CD14-positive monocyte (primary cell): ENCODE measurements at regions not wholly inside any gene's neighbourhood (a gene's known extent, or its start where the extent isn't known, plus 50 kb on each side); places are given as distances from the start of the nearest gene placed in this dataset.
A peak's percentile ranks its signal among the peaks of the same experiment; 100 is the strongest.

Experiments
- DNase-seq, 3 donors: peaks; one replicate each; pipeline ENCODE4 v3.0.0-alpha.2; 2011 to 2022
- H2AFZ ChIP-seq: 2 replicates; pipeline ENCODE4 v1.6.0; 2012; ENCODE audit warnings: mild to moderate bottlenecking, low read depth, low read length, inconsistent platforms; ENCODE audit not compliant: insufficient read depth, poor library complexity, severe bottlenecking
- H3K27ac ChIP-seq, 2 donors: 1 replicate in 1 of 2; 2 replicates in 1 of 2; pipeline ENCODE4 v1.5.1; 2012 to 2013; ENCODE audit warnings: low read length in 2 of 2, control low read depth in 1 of 2, inconsistent platforms in 1 of 2, low read depth in 1 of 2, mild to moderate bottlenecking in 1 of 2
- H3K27me3 ChIP-seq, 2 donors: one replicate each; pipeline versions ENCODE4 v1.6.0 to v1.6.1; 2011 to 2013; ENCODE audit warnings: low read length in 2 of 2; ENCODE audit not compliant: control insufficient read depth in 2 of 2, insufficient read depth in 2 of 2
- H3K36me3 ChIP-seq, 2 donors: replicated peaks in 1 of 2; 1 replicate in 1 of 2; 2 replicates in 1 of 2; pipeline versions ENCODE4 v1.5.1 to v1.6.1; 2012 to 2013; ENCODE audit warnings: low read length in 2 of 2, control low read depth in 1 of 2, inconsistent platforms in 1 of 2, mild to moderate bottlenecking in 1 of 2; ENCODE audit not compliant: insufficient read depth in 2 of 2, control insufficient read depth in 1 of 2
- H3K4me1 ChIP-seq, 2 donors: 1 replicate in 1 of 2; 2 replicates in 1 of 2; pipeline versions ENCODE4 v1.5.1 to v1.6.1; 2012 to 2013; ENCODE audit warnings: low read length in 2 of 2, control low read depth in 1 of 2, inconsistent platforms in 1 of 2, mild to moderate bottlenecking in 1 of 2, moderate library complexity in 1 of 2; ENCODE audit not compliant: insufficient read depth in 2 of 2, control insufficient read depth in 1 of 2
- H3K4me2 ChIP-seq: replicated peaks from 2 replicates; pipeline ENCODE3; 2012; ENCODE audit warnings: low read length, moderate library complexity, mild to moderate bottlenecking; ENCODE audit not compliant: poor library complexity, severe bottlenecking; ENCODE audit errors: extremely low read depth
- H3K4me3 ChIP-seq, 3 experiments: fragments of 200-600 bp in 1 of 3; sonication (generic) in 1 of 3; replicated peaks in 1 of 3; 1 replicate in 2 of 3; 2 replicates in 1 of 3; pipeline ENCODE4 v1.5.1; 2011 to 2013; ENCODE audit warnings: low read length in 3 of 3, mild to moderate bottlenecking in 3 of 3, control low read depth in 2 of 3, low read depth in 2 of 3, inconsistent platforms in 1 of 3, moderate library complexity in 1 of 3
- H3K79me2 ChIP-seq: 2 replicates; pipeline ENCODE4 v1.6.0; 2012; ENCODE audit warnings: mild to moderate bottlenecking, control low read depth, inconsistent platforms, low read length, moderate library complexity; ENCODE audit not compliant: insufficient read depth
- H3K9ac ChIP-seq: 2 replicates; pipeline ENCODE4 v1.6.0; 2017; ENCODE audit warnings: low read length, mild to moderate bottlenecking; ENCODE audit not compliant: insufficient read depth, poor library complexity, severe bottlenecking
- H3K9me3 ChIP-seq, 2 donors: replicated peaks in 1 of 2; 1 replicate in 1 of 2; 2 replicates in 1 of 2; pipeline versions ENCODE4 v1.5.1 to v1.6.1; 2012 to 2013; ENCODE audit warnings: low read length in 2 of 2, control low read depth in 1 of 2; ENCODE audit not compliant: control insufficient read depth in 1 of 2, insufficient read depth in 1 of 2
- H4K20me1 ChIP-seq: 2 replicates; pipeline ENCODE4 v1.6.0; 2012; ENCODE audit warnings: mild to moderate bottlenecking, low read length, control low read depth, moderate library complexity; ENCODE audit not compliant: insufficient read depth
- H3K27ac Mint-ChIP-seq, 7 donors: one replicate each; pipeline ENCODE4 v1.8.0; 2020; ENCODE audit warnings: mild to moderate bottlenecking in 7 of 7, mixed read lengths in 7 of 7, moderate library complexity in 6 of 7, inconsistent platforms in 2 of 7
- H3K27me3 Mint-ChIP-seq, 3 donors: one replicate each; pipeline ENCODE4 v1.8.0; 2021 to 2022; ENCODE audit warnings: low read depth in 3 of 3, mild to moderate bottlenecking in 3 of 3, mixed read lengths in 3 of 3, moderate library complexity in 3 of 3, inconsistent platforms in 1 of 3
- H3K36me3 Mint-ChIP-seq, 2 donors: one replicate each; pipeline ENCODE4 v1.8.0; 2020; ENCODE audit warnings: mixed read lengths in 2 of 2, inconsistent platforms in 1 of 2, mild to moderate bottlenecking in 1 of 2
- H3K4me1 Mint-ChIP-seq: one replicate; pipeline ENCODE4 v1.8.0; 2020; ENCODE audit warnings: mild to moderate bottlenecking, mixed read lengths
- H3K4me3 Mint-ChIP-seq, 2 donors: one replicate each; pipeline ENCODE4 v1.8.0; 2020; ENCODE audit warnings: mild to moderate bottlenecking in 2 of 2, mixed read lengths in 2 of 2, moderate library complexity in 1 of 2
- H3K9me3 Mint-ChIP-seq, 7 donors: one replicate each; pipeline ENCODE4 v1.8.0; 2020 to 2022; ENCODE audit warnings: mixed read lengths in 7 of 7, mild to moderate bottlenecking in 6 of 7, moderate library complexity in 6 of 7, inconsistent platforms in 2 of 7
- CTCF ChIP-seq: fragments of 200-600 bp; IDR thresholded peaks from one replicate; pipeline ENCODE4 v1.8.0; 2022; ENCODE audit warnings: antibody characterized with exemption, mild to moderate bottlenecking
- WGBS: methylation state at CpG from one replicate; pipeline ENCODE4 v1.1.5; 2013; ENCODE audit warnings: missing lambda C conversion rate; ENCODE audit not compliant: insufficient coverage; 5-methylcytosine and 5-hydroxymethylcytosine counted together
- intact Hi-C, 2 donors: fragments of 100-400 bp; cut with micrococcal nuclease; formaldehyde crosslinking; loops; one replicate each; pipeline versions ENCODE4 v1.15.0 to v1.15.1; 2023

GRCh38 chr4:174423257-174423944, 98.9 kb downstream of the HPGD start:
- Mint-ChIP-seq H3K27me3 (no peaks in the 10 kb centered on the region), H3K27ac (peak overlapping the region; percentile 18 to 81 (median 70)), H3K36me3 (no peaks in the 10 kb centered on the region), H3K4me3 (peak overlapping the region in 1 of 2 donors; percentile 84), H3K4me1 (peaks cover 18% of the 10 kb centered on the region), H3K9me3 (peaks cover 0 to 4% (median 0%) of the 10 kb centered on the region in 7 donors)
- Histone ChIP-seq H3K9me3 (no peaks in the 10 kb centered on the region), H3K79me2 (no peaks in the 10 kb centered on the region), H3K4me3 (peak overlapping the region in 1 of 3 experiments; percentile 38), H3K36me3 (no peaks in the 10 kb centered on the region), H2AFZ (no peak overlapping the region), H4K20me1 (no peaks in the 10 kb centered on the region), H3K9ac (no peak overlapping the region), H3K27me3 (no peaks in the 10 kb centered on the region), H3K27ac (peak overlapping the region in 1 of 2 donors; percentile 23), H3K4me1 (peaks cover 14% of the 10 kb centered on the region in 2 donors), H3K4me2 (peak overlapping the region; percentile 61)
- WGBS, result no CpG with 5 or more reads among the region's 6 CpGs
- peak; percentile 24 to 74 (median 62) for DNase-seq
- intact Hi-C loops, result no loop called here
- TF ChIP-seq CTCF, result no peak

GRCh38 chr4:174422893-174423256, 99.4 kb downstream of the HPGD start:
- Mint-ChIP-seq H3K4me3 (no peak overlapping the region), H3K27ac (peak overlapping the region in 1 of 7 donors; percentile 76)
- no peak overlapping the region for H2AFZ ChIP-seq

More at GRCh38 chr4:174422893-174423256, 99.4 kb downstream of the HPGD start:
- H4K20me1 ChIP-seq, result no peaks in the 10 kb centered on the region
- peak overlapping the region in 1 of 2 donors; percentile 23 for H3K27ac ChIP-seq
- H3K4me1 ChIP-seq, result peaks cover 14% of the 10 kb centered on the region in 2 donors
- no peak overlapping the region for H3K9ac ChIP-seq
- no peaks in the 10 kb centered on the region for H3K9me3 ChIP-seq
- no peaks in the 10 kb centered on the region for H3K27me3 ChIP-seq
- no peaks in the 10 kb centered on the region for H3K36me3 Mint-ChIP-seq
- no peaks in the 10 kb centered on the region for H3K36me3 ChIP-seq
- peaks cover 18% of the 10 kb centered on the region for H3K4me1 Mint-ChIP-seq
- TF ChIP-seq CTCF, result no peak
- no peaks in the 10 kb centered on the region for H3K79me2 ChIP-seq
- H3K27me3 Mint-ChIP-seq, result peaks cover 0 to 1% (median 0%) of the 10 kb centered on the region in 3 donors
- H3K4me3 ChIP-seq, result peak overlapping the region in 1 of 3 experiments; percentile 38
- H3K9me3 Mint-ChIP-seq, result peaks cover 0 to 4% (median 0%) of the 10 kb centered on the region in 7 donors
- peak overlapping the region; percentile 61 for H3K4me2 ChIP-seq
- intact Hi-C loops, result no loop called here
- DNase-seq, result no peak
